ENCODE measurements at regions not wholly inside any gene's neighbourhood (a gene's known extent, or its start where the extent isn't known, plus 50 kb on each side); places are given as distances from the start of the nearest gene placed in this dataset.

DNA sequence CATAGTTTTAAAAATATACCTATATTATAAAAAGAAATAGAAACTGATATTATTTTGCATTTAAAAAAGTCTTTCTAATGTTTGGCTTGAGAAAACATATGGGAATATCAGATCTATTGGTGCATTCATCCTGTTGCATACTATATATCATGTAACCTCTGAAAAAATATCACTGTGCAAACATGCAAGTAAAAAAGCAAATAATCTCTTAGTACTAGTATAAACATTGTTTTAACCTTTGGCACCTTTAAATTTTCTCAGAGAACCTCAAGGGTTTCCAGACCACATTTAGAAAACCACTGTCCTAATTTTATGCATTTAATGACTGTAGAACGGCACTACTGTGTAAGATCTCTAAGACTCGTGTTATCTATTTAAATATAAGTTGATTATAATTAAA is 416.8 kb downstream of the LRFN5 start:
- no peak overlapping the region for H3K27ac ChIP-seq
- no peak overlapping the region for H3K4me3 ChIP-seq
- H3K9me3 ChIP-seq: no peaks in the 10 kb centered on the region
- FAIRE-seq (no peak), DNase-seq (no peak), ATAC-seq (peak in 2 of 4 donors; percentile 26 to 29)
- 8 to 10% methylated on average over 2 of the region's 2 CpGs for WGBS, 2 donors
- no peaks in the 10 kb centered on the region for H3K36me3 ChIP-seq
- TF ChIP-seq, protein P1, sequence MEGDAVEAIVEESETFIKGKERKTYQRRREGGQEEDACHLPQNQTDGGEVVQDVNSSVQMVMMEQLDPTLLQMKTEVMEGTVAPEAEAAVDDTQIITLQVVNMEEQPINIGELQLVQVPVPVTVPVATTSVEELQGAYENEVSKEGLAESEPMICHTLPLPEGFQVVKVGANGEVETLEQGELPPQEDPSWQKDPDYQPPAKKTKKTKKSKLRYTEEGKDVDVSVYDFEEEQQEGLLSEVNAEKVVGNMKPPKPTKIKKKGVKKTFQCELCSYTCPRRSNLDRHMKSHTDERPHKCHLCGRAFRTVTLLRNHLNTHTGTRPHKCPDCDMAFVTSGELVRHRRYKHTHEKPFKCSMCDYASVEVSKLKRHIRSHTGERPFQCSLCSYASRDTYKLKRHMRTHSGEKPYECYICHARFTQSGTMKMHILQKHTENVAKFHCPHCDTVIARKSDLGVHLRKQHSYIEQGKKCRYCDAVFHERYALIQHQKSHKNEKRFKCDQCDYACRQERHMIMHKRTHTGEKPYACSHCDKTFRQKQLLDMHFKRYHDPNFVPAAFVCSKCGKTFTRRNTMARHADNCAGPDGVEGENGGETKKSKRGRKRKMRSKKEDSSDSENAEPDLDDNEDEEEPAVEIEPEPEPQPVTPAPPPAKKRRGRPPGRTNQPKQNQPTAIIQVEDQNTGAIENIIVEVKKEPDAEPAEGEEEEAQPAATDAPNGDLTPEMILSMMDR (IDR thresholded peaks at IDR 0.05): no peak
- no peaks in the 10 kb centered on the region for H3K4me1 ChIP-seq
- intact Hi-C loops (cut with DNase I): no loop called here
- H3K27me3 ChIP-seq: no peaks in the 10 kb centered on the region

GRCh38 chr14:42014301-42014700 is 407.6 kb downstream of the LRFN5 start:
- intact Hi-C loops (cut with DNase I): no loop called here
- no peaks in the 10 kb centered on the region for H3K4me1 ChIP-seq
- 70 to 86% methylated on average over 3 of the region's 3 CpGs for WGBS, 2 donors
- H3K27me3 ChIP-seq: no peaks in the 10 kb centered on the region
- no peaks in the 10 kb centered on the region for H3K36me3 ChIP-seq
- H3K4me3 ChIP-seq: no peak overlapping the region
- FAIRE-seq: no peak
- TF ChIP-seq, protein P1 (IDR thresholded peaks at IDR 0.05): no peak
- no peak for ATAC-seq
- no peak for DNase-seq
- no peaks in the 10 kb centered on the region for H3K9me3 ChIP-seq
- H3K27ac ChIP-seq: no peak overlapping the region

DNA sequence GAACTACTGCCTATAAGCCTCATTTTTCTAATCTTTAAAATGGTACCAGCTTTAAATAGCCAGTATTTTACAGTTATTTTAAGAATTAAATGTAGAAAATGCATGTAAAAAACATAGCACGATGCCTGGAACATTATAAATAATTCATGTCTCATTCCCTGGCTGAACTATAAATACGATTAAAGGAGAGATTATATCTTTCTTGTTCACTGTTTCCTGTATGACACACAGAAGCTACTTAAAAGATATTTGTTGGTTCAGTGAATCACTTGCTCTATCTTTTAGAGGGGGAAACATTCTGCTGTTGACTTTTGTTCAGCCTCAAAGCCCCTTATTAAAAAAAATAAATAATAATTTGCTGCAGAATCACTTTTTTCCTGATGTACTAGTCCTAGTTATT is 406.9 kb downstream of the LRFN5 start:
- FAIRE-seq (no peak), ATAC-seq (no peak), DNase-seq (no peak)
- WGBS, 2 donors: 76 to 86% methylated on average over 2 of the region's 2 CpGs
- no peaks in the 10 kb centered on the region for H3K27me3 ChIP-seq
- TF ChIP-seq, protein P1 (IDR thresholded peaks at IDR 0.05): no peak
- no peaks in the 10 kb centered on the region for H3K9me3 ChIP-seq
- H3K36me3 ChIP-seq: no peaks in the 10 kb centered on the region
- intact Hi-C loops (cut with DNase I): no loop called here
- H3K27ac ChIP-seq: no peak overlapping the region
- H3K4me1 ChIP-seq: no peaks in the 10 kb centered on the region
- H3K4me3 ChIP-seq: no peak overlapping the region

DNA sequence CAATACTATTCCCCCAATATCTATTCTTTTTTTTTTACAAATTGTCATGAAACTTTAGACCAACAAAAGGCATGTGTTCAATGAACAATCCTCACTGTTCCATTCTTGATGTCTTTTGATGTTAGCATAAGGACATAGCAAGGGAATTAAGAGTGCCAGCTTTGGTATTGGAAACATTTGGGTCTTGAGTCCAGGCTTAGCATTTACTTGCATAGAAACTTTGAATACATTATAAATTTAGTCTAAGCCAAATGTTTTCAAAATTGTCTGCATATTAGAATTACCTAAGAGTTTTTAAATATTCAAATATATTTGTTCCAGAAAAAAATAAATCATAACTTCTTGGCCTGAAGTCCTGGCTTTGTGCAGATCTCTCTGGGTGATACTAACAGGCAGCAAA is 406.5 kb downstream of the LRFN5 start:
- Histone ChIP-seq H3K27ac (no peak overlapping the region), H3K27me3 (no peaks in the 10 kb centered on the region), H3K4me1 (no peaks in the 10 kb centered on the region), H3K36me3 (no peaks in the 10 kb centered on the region), H3K4me3 (no peak overlapping the region), H3K9me3 (no peaks in the 10 kb centered on the region)
- ATAC-seq (no peak), DNase-seq (no peak), FAIRE-seq (no peak)
- intact Hi-C loops (cut with DNase I): no loop called here
- TF ChIP-seq, protein P1 (IDR thresholded peaks at IDR 0.05): no peak

- FAIRE-seq (no peak), DNase-seq (no peak), ATAC-seq (no peak)
- H3K27ac ChIP-seq: no peak overlapping the region
- no peaks in the 10 kb centered on the region for H3K9me3 ChIP-seq
- 16 to 28% methylated on average over 1 of the region's 1 CpG for WGBS, 2 donors
- TF ChIP-seq, protein P1 (IDR thresholded peaks at IDR 0.05): no peak
- H3K36me3 ChIP-seq: no peaks in the 10 kb centered on the region
- H3K4me1 ChIP-seq: no peaks in the 10 kb centered on the region
- H3K4me3 ChIP-seq: no peak overlapping the region
- intact Hi-C loops (cut with DNase I): no loop called here
- no peaks in the 10 kb centered on the region for H3K27me3 ChIP-seq
Measured at GRCh38 chr14:42011221-42011620, 404.5 kb downstream of the LRFN5 start.

Measured in pancreas (tissue), 10 donors.